ENCODE measurements at regions not wholly inside any gene's neighbourhood (a gene's known extent, or its start where the extent isn't known, plus 50 kb on each side); places are given as distances from the start of the nearest gene placed in this dataset.

GRCh38 chr6:11343963-11344723 is 111.7 kb upstream of the NEDD9 start:
- no peak overlapping the region for H2AFZ ChIP-seq
- no peak overlapping the region for H3K4me3 ChIP-seq (ENCODE audit: low read depth, low read length)
- peaks cover 5% of the 10 kb centered on the region for H3K4me1 ChIP-seq
- H3K9ac ChIP-seq: no peak overlapping the region
- H3K9me3 ChIP-seq (ENCODE audit: control insufficient read depth, low read length): no peaks in the 10 kb centered on the region
- TF ChIP-seq CTCF (IDR thresholded peaks at IDR 0.05): no peak
- no peaks in the 10 kb centered on the region for H3K27me3 ChIP-seq (ENCODE audit: control insufficient read depth, insufficient read depth, low read length)
- no peaks in the 10 kb centered on the region for H3K36me3 ChIP-seq (ENCODE audit: control insufficient read depth, insufficient read depth, low read length)
- no peak overlapping the region for H3K27ac ChIP-seq
- H3K79me2 ChIP-seq: no peaks in the 10 kb centered on the region
- peak overlapping the region; percentile 32 for H3K4me2 ChIP-seq (ENCODE audit: low read length)

GRCh38 chr6:11341867-11342266 is 109.4 kb upstream of the NEDD9 start:
- H3K27ac ChIP-seq: no peak overlapping the region
- no peak for TF ChIP-seq CTCF (IDR thresholded peaks at IDR 0.05)

GRCh38 chr6:11341303-11341702 is 108.8 kb upstream of the NEDD9 start:
- H3K27me3 ChIP-seq (ENCODE audit: control insufficient read depth, insufficient read depth, low read length): no peaks in the 10 kb centered on the region
- H3K4me1 ChIP-seq: peaks cover 5% of the 10 kb centered on the region
- H3K36me3 ChIP-seq (ENCODE audit: control insufficient read depth, insufficient read depth, low read length): no peaks in the 10 kb centered on the region
- H3K9ac ChIP-seq: no peak overlapping the region
- H3K9me3 ChIP-seq (ENCODE audit: control insufficient read depth, low read length): no peaks in the 10 kb centered on the region
- no peak overlapping the region for H3K27ac ChIP-seq
- no peak overlapping the region for H2AFZ ChIP-seq
- H3K79me2 ChIP-seq: no peaks in the 10 kb centered on the region
- no peak for TF ChIP-seq CTCF (IDR thresholded peaks at IDR 0.05)
- H3K4me3 ChIP-seq (ENCODE audit: low read depth, low read length): no peak overlapping the region
- no peak overlapping the region for H3K4me2 ChIP-seq (ENCODE audit: low read length)

More at GRCh38 chr6:11341867-11342266, 109.4 kb upstream of the NEDD9 start:
- H3K9me3 ChIP-seq (ENCODE audit: control insufficient read depth, low read length): no peaks in the 10 kb centered on the region
- H2AFZ ChIP-seq: no peak overlapping the region
- no peaks in the 10 kb centered on the region for H3K36me3 ChIP-seq (ENCODE audit: control insufficient read depth, insufficient read depth, low read length)
- no peaks in the 10 kb centered on the region for H3K27me3 ChIP-seq (ENCODE audit: control insufficient read depth, insufficient read depth, low read length)
- no peak overlapping the region for H3K9ac ChIP-seq
- H3K4me1 ChIP-seq: peaks cover 5% of the 10 kb centered on the region
- H3K4me2 ChIP-seq (ENCODE audit: low read length): no peak overlapping the region
- H3K4me3 ChIP-seq (ENCODE audit: low read depth, low read length): no peak overlapping the region
- no peaks in the 10 kb centered on the region for H3K79me2 ChIP-seq

GRCh38 chr6:11339380-11339779 is 106.9 kb upstream of the NEDD9 start:
- Histone ChIP-seq H3K27me3 (ENCODE audit: control insufficient read depth, insufficient read depth, low read length) (no peaks in the 10 kb centered on the region), H3K4me1 (peaks cover 3% of the 10 kb centered on the region), H3K9ac (no peak overlapping the region), H3K4me2 (ENCODE audit: low read length) (no peak overlapping the region), H3K9me3 (ENCODE audit: control insufficient read depth, low read length) (no peaks in the 10 kb centered on the region), H2AFZ (no peak overlapping the region), H3K36me3 (ENCODE audit: control insufficient read depth, insufficient read depth, low read length) (no peaks in the 10 kb centered on the region), H3K4me3 (ENCODE audit: low read depth, low read length) (no peak overlapping the region), H3K79me2 (no peaks in the 10 kb centered on the region), H3K27ac (no peak overlapping the region)
- TF ChIP-seq CTCF (IDR thresholded peaks at IDR 0.05): no peak

- H3K9ac ChIP-seq: no peak overlapping the region
Observed at GRCh38 chr6:11337306-11337705, 104.8 kb upstream of the NEDD9 start.

More at GRCh38 chr6:11337306-11337705, 104.8 kb upstream of the NEDD9 start:
- H3K4me1 ChIP-seq: no peaks in the 10 kb centered on the region
- no peak overlapping the region for H3K4me2 ChIP-seq (ENCODE audit: low read length)
- no peak for TF ChIP-seq CTCF (IDR thresholded peaks at IDR 0.05)
- no peak overlapping the region for H3K4me3 ChIP-seq (ENCODE audit: low read depth, low read length)
- H3K27ac ChIP-seq: no peak overlapping the region
- no peak overlapping the region for H2AFZ ChIP-seq
- no peaks in the 10 kb centered on the region for H3K36me3 ChIP-seq (ENCODE audit: control insufficient read depth, insufficient read depth, low read length)
- no peaks in the 10 kb centered on the region for H3K27me3 ChIP-seq (ENCODE audit: control insufficient read depth, insufficient read depth, low read length)
- H3K79me2 ChIP-seq: no peaks in the 10 kb centered on the region
- no peaks in the 10 kb centered on the region for H3K9me3 ChIP-seq (ENCODE audit: control insufficient read depth, low read length)
